Activated CD8-positive, alpha-beta T cell treated with anti-CD3 and anti-CD28 coated beads for 36 hours (primary cell): ENCODE measurements at regions not wholly inside any gene's neighbourhood (a gene's known extent, or its start where the extent isn't known, plus 50 kb on each side); places are given as distances from the start of the nearest gene placed in this dataset.

ENCODE experiments used
- ATAC-seq: fragments of 200-7000 bp; cut with Tn5 transposase; one replicate; pipeline ENCODE4 v1.10.0; 2021; ENCODE audit warnings: mild to moderate bottlenecking, moderate library complexity
- CTCF ChIA-PET: fragments of 350-600 bp; sonication (Branson Sonifier 250); formaldehyde crosslinking; loops from one replicate; lab custom pipeline; 2021; ENCODE audit warnings: antibody characterized with exemption; lab: Charles Lee
- POLR2A ChIA-PET: fragments of 350-600 bp; sonication (Branson Sonifier 250); formaldehyde crosslinking; loops from one replicate; lab custom pipeline; 2021; ENCODE audit warnings: antibody characterized with exemption; lab: Charles Lee
- DNase-seq: peaks from one replicate; pipeline ENCODE4 v3.0.0-alpha.2; 2020
- H3K27ac Mint-ChIP-seq: one replicate; pipeline ENCODE4 v1.8.0; 2021; ENCODE audit warnings: mild to moderate bottlenecking, mixed read lengths
- H3K27me3 Mint-ChIP-seq: one replicate; pipeline ENCODE4 v1.8.0; 2021; ENCODE audit warnings: mixed read lengths
- H3K36me3 Mint-ChIP-seq: one replicate; pipeline ENCODE4 v1.8.0; 2021; ENCODE audit warnings: low read depth, mixed read lengths
- H3K4me1 Mint-ChIP-seq: one replicate; pipeline ENCODE4 v1.8.0; 2021; ENCODE audit warnings: low read depth, mixed read lengths
- H3K4me3 Mint-ChIP-seq: one replicate; pipeline ENCODE4 v1.8.0; 2021; ENCODE audit warnings: mild to moderate bottlenecking, moderate library complexity, mixed read lengths
- H3K9me3 Mint-ChIP-seq: one replicate; pipeline ENCODE4 v1.8.0; 2021; ENCODE audit warnings: mixed read lengths
- CTCF ChIP-seq: fragments of 200-600 bp; IDR thresholded peaks from one replicate; pipeline ENCODE4 v1.8.0; 2022; ENCODE audit warnings: antibody characterized with exemption, mild to moderate bottlenecking
- intact Hi-C: fragments of 100-400 bp; cut with micrococcal nuclease; formaldehyde crosslinking; loops from one replicate; pipeline ENCODE4 v1.10.0; 2022

GRCh38 chr1:102732927-102733326 lies 375.4 kb downstream of the COL11A1 start:
- no peak for ATAC-seq
- POLR2A ChIA-PET: no interaction called here

GRCh38 chr1:102726417-102726816 lies 381.9 kb downstream of the COL11A1 start:
- no peak for TF ChIP-seq CTCF
- Mint-ChIP-seq H3K4me1 (no peaks in the 10 kb centered on the region), H3K36me3 (no peaks in the 10 kb centered on the region), H3K27ac (no peak overlapping the region), H3K27me3 (no peaks in the 10 kb centered on the region), H3K4me3 (no peak overlapping the region), H3K9me3 (no peaks in the 10 kb centered on the region)
- ATAC-seq: no peak
- no peak for DNase-seq
- POLR2A ChIA-PET: no interaction called here
- intact Hi-C loops: no loop called here
- CTCF ChIA-PET: no interaction called here

More at GRCh38 chr1:102732927-102733326, 375.4 kb downstream of the COL11A1 start:
- Mint-ChIP-seq H3K36me3 (no peaks in the 10 kb centered on the region), H3K27me3 (no peaks in the 10 kb centered on the region), H3K4me3 (no peak overlapping the region), H3K9me3 (no peaks in the 10 kb centered on the region), H3K4me1 (no peaks in the 10 kb centered on the region), H3K27ac (no peak overlapping the region)
- DNase-seq: no peak
- CTCF ChIA-PET: no interaction called here
- intact Hi-C loops: no loop called here
- no peak for TF ChIP-seq CTCF

GRCh38 chr1:102724741-102725140 lies 383.6 kb downstream of the COL11A1 start:
- DNase-seq (no peak), ATAC-seq (no peak)
- no peaks in the 10 kb centered on the region for H3K9me3 Mint-ChIP-seq
- no peaks in the 10 kb centered on the region for H3K4me1 Mint-ChIP-seq
- H3K4me3 Mint-ChIP-seq: no peak overlapping the region
- H3K27me3 Mint-ChIP-seq: no peaks in the 10 kb centered on the region
- ChIA-PET POLR2A (no interaction called here), CTCF (no interaction called here)
- intact Hi-C loops: no loop called here
- no peak for TF ChIP-seq CTCF
- H3K27ac Mint-ChIP-seq: no peak overlapping the region
- H3K36me3 Mint-ChIP-seq: no peaks in the 10 kb centered on the region

GRCh38 chr1:102715150-102715549 lies 393.2 kb downstream of the COL11A1 start:
- Mint-ChIP-seq H3K9me3 (no peaks in the 10 kb centered on the region), H3K27me3 (no peaks in the 10 kb centered on the region), H3K4me1 (no peaks in the 10 kb centered on the region), H3K36me3 (no peaks in the 10 kb centered on the region), H3K4me3 (no peak overlapping the region), H3K27ac (no peak overlapping the region)
- TF ChIP-seq CTCF: no peak
- DNase-seq (no peak), ATAC-seq (no peak)
- ChIA-PET POLR2A (no interaction called here), CTCF (no interaction called here)
- intact Hi-C loops: no loop called here

- Mint-ChIP-seq H3K4me1 (no peaks in the 10 kb centered on the region), H3K27me3 (no peaks in the 10 kb centered on the region), H3K36me3 (no peaks in the 10 kb centered on the region), H3K27ac (no peak overlapping the region), H3K4me3 (no peak overlapping the region), H3K9me3 (no peaks in the 10 kb centered on the region)
- TF ChIP-seq CTCF: no peak
- DNase-seq (no peak), ATAC-seq (no peak)
- CTCF ChIA-PET: no interaction called here
- POLR2A ChIA-PET: no interaction called here
- intact Hi-C loops: no loop called here
These were observed 408.8 kb downstream of the COL11A1 start for GRCh38 chr1:102699524-102699923.
